ENCODE measurements at regions not wholly inside any gene's neighbourhood (a gene's known extent, or its start where the extent isn't known, plus 50 kb on each side); places are given as distances from the start of the nearest gene placed in this dataset.
"Not testable (repeated sequence)": the region's sequence is repeated elsewhere in the genome, so short reads cannot be mapped to it uniquely, and the experiment has no call there.

DNA sequence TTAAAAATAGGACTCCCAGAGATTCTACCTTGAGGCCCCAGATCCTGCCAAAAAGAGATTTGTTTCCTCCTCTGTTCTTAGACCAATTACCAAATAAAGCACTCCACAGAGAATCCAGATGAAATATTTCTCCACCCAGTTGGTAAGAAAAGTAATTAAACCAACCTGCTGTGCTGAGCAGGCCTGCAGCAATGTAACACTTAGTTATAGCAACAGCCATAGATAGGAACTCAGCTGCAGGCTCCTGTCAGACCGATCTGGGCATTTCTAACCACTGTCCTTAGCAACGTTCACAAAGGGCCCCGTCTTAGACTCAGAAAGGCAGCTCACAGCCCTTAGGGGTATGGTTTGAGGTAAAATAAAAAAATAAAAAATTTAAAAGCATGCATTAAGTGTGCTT is 271.1 kb downstream of the KCNRG start:
- DNase-seq (ENCODE audit: insufficient read length, low spot score) = no peak
- FAIRE-seq = no peak
- no peak for TF ChIP-seq SPI1 (IDR thresholded peaks at IDR 0.05; ENCODE audit: low read depth, low read length)
- no peak for TF ChIP-seq POLR2A (IDR thresholded peaks at IDR 0.05; ENCODE audit: low read depth, low read length)
- no peak for TF ChIP-seq PAX5 (IDR thresholded peaks at IDR 0.05; ENCODE audit: insufficient read depth, low read length, severe bottlenecking)
- TF ChIP-seq POLR2AphosphoS5 (IDR thresholded peaks at IDR 0.05; ENCODE audit: low read depth, low read length) = no peak
- TF ChIP-seq POU2F2 (IDR thresholded peaks at IDR 0.05; ENCODE audit: low read depth, low read length) = no peak
- TF ChIP-seq TAF1 (IDR thresholded peaks at IDR 0.05; ENCODE audit: low read depth, low read length) = no peak

DNA sequence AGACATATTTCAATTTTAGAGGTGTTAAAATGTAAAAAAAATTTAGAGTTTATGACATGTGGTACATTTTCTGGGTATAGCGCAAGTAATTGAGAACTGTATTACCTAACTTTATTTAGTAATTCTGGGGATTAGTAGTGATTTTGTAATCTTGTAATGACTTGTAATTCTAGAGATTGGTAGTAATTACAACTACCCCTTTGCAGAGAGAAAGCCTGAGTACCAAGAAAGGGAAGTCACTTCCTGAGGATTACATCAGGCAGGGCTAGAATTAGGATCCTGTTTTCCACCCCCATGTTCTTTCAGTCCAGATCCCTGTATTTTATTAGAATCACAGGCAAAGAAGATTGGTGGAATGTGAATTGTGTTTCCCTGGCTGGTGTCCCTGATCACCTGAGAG is 274.9 kb downstream of the KCNRG start:
- DNase-seq (ENCODE audit: insufficient read length, low spot score) (no peak), FAIRE-seq (no peak)
- TF ChIP-seq POLR2AphosphoS5 (IDR thresholded peaks at IDR 0.05; ENCODE audit: low read depth, low read length) (no peak), TAF1 (IDR thresholded peaks at IDR 0.05; ENCODE audit: low read depth, low read length) (no peak), SPI1 (IDR thresholded peaks at IDR 0.05; ENCODE audit: low read depth, low read length) (no peak), POLR2A (IDR thresholded peaks at IDR 0.05; ENCODE audit: low read depth, low read length) (no peak), PAX5 (IDR thresholded peaks at IDR 0.05; ENCODE audit: insufficient read depth, low read length, severe bottlenecking) (no peak), POU2F2 (IDR thresholded peaks at IDR 0.05; ENCODE audit: low read depth, low read length) (no peak)

DNA sequence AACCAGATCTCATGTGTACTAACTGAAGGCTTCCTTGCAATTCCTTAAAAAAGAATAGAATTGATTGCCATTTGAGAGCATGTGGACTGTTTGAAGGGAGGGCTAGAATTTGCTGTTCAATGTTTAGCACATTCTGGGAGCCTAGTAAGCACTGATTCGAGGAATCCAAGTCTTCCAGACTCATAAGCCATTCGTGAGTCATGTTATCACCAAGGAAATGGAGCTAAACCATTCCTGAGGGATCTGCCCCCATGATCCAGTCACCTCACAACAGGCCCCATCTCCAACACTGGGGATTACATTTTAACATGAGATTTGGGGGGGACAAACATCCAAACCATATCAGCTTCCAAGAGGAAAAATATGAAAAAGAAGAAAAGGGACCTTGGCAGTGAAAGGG is 276.4 kb downstream of the KCNRG start:
- no peak for DNase-seq (ENCODE audit: insufficient read length, low spot score)
- TF ChIP-seq POLR2A (IDR thresholded peaks at IDR 0.05; ENCODE audit: low read depth, low read length) = no peak
- no peak for TF ChIP-seq PAX5 (IDR thresholded peaks at IDR 0.05; ENCODE audit: insufficient read depth, low read length, severe bottlenecking)
- no peak for TF ChIP-seq POU2F2 (IDR thresholded peaks at IDR 0.05; ENCODE audit: low read depth, low read length)
- TF ChIP-seq POLR2AphosphoS5 (IDR thresholded peaks at IDR 0.05; ENCODE audit: low read depth, low read length) = no peak
- TF ChIP-seq SPI1 (IDR thresholded peaks at IDR 0.05; ENCODE audit: low read depth, low read length) = no peak
- no peak for TF ChIP-seq TAF1 (IDR thresholded peaks at IDR 0.05; ENCODE audit: low read depth, low read length)
- no peak for FAIRE-seq

DNA sequence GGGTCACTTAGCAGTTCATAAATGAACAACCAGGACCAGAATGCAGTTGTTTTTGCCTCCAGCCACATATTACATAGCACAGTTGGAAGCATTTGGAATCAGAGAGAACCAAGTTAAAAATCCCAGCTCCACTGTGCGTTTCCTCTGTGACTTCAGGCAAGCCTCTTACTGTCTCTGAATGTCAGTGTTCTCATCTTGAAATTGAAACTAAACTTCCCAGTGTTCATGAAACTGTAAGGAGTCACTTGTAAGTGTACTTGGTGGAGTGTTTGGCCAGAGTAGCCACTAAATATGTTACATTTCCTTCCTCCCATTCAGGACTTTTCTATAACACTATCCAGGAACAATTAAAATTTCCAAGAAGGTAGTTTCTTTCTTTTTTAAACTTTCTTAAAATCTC is 276.8 kb downstream of the KCNRG start:
- FAIRE-seq (no peak), DNase-seq (ENCODE audit: insufficient read length, low spot score) (no peak)
- TF ChIP-seq PAX5 (IDR thresholded peaks at IDR 0.05; ENCODE audit: insufficient read depth, low read length, severe bottlenecking) = no peak
- no peak for TF ChIP-seq TAF1 (IDR thresholded peaks at IDR 0.05; ENCODE audit: low read depth, low read length)
- TF ChIP-seq POU2F2 (IDR thresholded peaks at IDR 0.05; ENCODE audit: low read depth, low read length) = no peak
- no peak for TF ChIP-seq POLR2AphosphoS5 (IDR thresholded peaks at IDR 0.05; ENCODE audit: low read depth, low read length)
- no peak for TF ChIP-seq SPI1 (IDR thresholded peaks at IDR 0.05; ENCODE audit: low read depth, low read length)
- no peak for TF ChIP-seq POLR2A (IDR thresholded peaks at IDR 0.05; ENCODE audit: low read depth, low read length)

DNA sequence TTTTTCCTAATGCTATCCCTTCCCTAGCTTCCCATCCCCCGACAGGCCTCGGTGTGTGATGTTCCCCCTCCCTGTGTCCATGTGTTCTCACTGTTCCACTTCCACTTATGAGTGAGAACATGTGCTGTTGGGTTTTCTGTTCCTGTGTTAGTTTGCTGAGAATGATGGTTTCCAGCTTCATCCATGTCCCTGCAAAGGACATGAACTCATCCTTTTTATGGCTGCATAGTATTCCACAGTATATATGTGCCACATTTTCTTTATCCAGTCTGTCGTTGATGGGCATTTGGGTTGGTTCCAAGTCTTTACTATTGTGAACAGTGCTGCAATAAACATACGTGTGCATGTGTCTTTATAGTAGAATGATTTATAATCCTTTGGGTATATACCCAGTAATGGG is 279.2 kb downstream of the KCNRG start:
- FAIRE-seq; DNase-seq (ENCODE audit: insufficient read length, low spot score): not testable (repeated sequence)

DNA sequence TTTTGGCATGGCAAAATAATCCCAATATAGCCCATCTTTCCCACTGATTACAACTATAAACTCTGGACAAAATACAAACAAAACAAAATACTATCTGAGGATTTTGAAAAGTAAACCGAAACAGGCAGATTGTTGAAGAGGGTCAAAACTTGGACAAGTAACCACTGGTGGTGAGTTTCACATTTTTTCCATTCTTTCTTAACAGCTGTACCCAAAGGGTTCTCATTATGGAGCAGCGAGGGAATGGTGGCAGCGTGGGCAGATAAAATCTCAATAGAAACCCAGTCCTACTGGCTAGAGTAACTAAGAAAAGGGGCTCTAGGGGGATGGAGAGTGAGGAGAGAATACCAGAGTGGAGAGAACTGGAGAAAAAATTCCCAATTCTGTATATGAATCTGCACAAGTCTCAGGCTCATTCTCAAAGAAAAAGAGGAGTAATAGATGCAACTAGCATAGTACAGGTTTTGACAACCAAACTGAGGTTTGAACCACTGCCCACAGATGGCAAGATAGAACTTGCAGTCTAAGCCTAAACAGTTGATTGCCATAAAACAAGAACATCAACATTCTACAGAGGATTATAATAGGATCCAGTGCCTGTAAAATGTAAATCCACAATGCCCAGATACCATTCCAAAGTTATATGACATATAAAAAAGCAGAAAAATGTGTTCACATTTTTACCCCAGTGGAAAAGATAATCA is 284.5 kb downstream of the KCNRG start:
- no peak for TF ChIP-seq PAX5 (IDR thresholded peaks at IDR 0.05; ENCODE audit: insufficient read depth, low read length, severe bottlenecking)
- TF ChIP-seq POLR2A (IDR thresholded peaks at IDR 0.05; ENCODE audit: low read depth, low read length) = no peak
- no peak for TF ChIP-seq POU2F2 (IDR thresholded peaks at IDR 0.05; ENCODE audit: low read depth, low read length)
- no peak for TF ChIP-seq SPI1 (IDR thresholded peaks at IDR 0.05; ENCODE audit: low read depth, low read length)
- no peak for TF ChIP-seq POLR2AphosphoS5 (IDR thresholded peaks at IDR 0.05; ENCODE audit: low read depth, low read length)
- TF ChIP-seq TAF1 (IDR thresholded peaks at IDR 0.05; ENCODE audit: low read depth, low read length) = no peak
- FAIRE-seq (no peak), DNase-seq (ENCODE audit: insufficient read length, low spot score) (no peak)

DNA sequence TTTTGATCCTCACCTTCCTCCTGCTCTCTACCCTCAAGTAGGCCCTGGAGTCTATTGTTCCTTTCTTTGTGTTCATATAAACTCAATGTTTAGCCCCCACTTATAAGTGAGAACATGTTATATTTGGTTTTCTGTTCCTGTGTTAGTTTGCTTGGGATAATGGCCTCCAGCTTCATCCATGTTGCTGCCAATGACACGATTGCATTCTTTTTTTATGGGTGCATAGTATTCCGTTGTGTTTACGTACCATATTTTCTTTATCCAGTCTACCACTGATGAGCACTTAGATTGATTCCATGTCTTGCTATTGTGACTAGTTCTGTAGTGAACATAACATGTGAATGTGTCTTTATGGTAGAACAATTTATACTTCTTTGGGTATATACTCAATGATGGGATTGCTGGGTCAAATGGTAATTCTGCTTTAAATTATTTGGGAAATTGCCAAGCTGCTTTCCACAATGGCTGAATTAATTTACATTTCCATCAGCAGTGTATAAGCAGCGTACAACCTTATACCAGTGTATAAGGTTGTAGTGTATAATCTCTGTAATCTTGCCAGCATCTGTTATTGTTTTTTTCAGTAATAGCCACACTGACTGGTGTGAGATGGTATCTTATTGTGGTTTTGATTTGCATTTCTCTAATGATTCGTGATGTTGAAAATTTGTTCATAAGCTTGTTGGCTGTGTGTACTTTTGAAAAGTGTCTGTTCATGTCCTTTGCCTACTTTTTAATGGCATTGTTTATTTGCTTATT is 288.9 kb downstream of the KCNRG start:
- DNase-seq (ENCODE audit: insufficient read length, low spot score) = no peak
- no peak for FAIRE-seq
- no peak for TF ChIP-seq TAF1 (IDR thresholded peaks at IDR 0.05; ENCODE audit: low read depth, low read length)
- no peak for TF ChIP-seq POLR2A (IDR thresholded peaks at IDR 0.05; ENCODE audit: low read depth, low read length)

DNA sequence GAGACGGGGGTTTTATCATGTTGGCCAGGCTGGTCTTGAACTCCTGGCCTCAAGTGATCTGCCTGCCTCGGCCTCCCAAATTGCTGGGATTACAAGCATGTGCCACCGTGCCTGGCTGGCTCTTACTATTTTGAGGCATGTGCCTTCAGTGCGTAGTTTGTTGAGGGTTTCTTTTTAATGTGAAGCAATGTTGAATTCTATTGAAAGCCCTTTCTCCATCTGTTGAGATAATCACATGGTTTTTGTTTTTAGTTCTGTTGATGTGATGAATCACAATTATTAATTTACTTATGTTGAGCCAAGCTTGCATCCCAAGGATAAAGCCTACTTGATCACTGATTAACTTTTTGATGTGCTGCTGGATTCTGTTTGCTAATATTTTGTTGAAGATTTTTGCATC is 290.9 kb downstream of the KCNRG start:
- TF ChIP-seq POU2F2 (IDR thresholded peaks at IDR 0.05; ENCODE audit: low read depth, low read length) = no peak
- no peak for TF ChIP-seq SPI1 (IDR thresholded peaks at IDR 0.05; ENCODE audit: low read depth, low read length)
- TF ChIP-seq TAF1 (IDR thresholded peaks at IDR 0.05; ENCODE audit: low read depth, low read length) = no peak
- TF ChIP-seq POLR2AphosphoS5 (IDR thresholded peaks at IDR 0.05; ENCODE audit: low read depth, low read length) = no peak
- TF ChIP-seq POLR2A (IDR thresholded peaks at IDR 0.05; ENCODE audit: low read depth, low read length) = no peak
- TF ChIP-seq PAX5 (IDR thresholded peaks at IDR 0.05; ENCODE audit: insufficient read depth, low read length, severe bottlenecking) = no peak
- DNase-seq (ENCODE audit: insufficient read length, low spot score) (no peak), FAIRE-seq (no peak)

DNA sequence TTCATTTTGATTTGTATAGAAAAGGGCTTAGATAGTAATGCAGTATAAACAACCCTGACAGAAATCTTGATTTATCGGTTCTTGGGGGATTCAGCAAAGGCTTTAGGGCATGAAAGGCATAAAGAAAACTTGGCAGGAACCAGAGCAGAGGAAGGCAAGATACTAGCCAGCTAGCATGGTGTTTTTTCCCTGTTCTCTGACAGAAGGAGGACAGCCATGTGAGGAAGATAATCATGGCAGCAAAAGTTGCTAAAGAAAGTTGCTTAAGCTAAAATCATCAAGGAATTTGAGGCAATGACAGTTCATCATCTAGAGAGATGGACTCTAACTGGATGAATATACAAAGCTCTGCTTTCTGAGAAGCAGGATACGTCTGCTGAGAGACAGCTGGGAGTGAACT is 294.1 kb downstream of the KCNRG start:
- no peak for DNase-seq (ENCODE audit: insufficient read length, low spot score)
- TF ChIP-seq POLR2AphosphoS5 (IDR thresholded peaks at IDR 0.05; ENCODE audit: low read depth, low read length) (no peak), POLR2A (IDR thresholded peaks at IDR 0.05; ENCODE audit: low read depth, low read length) (no peak), TAF1 (IDR thresholded peaks at IDR 0.05; ENCODE audit: low read depth, low read length) (no peak), PAX5 (IDR thresholded peaks at IDR 0.05; ENCODE audit: insufficient read depth, low read length, severe bottlenecking) (no peak), POU2F2 (IDR thresholded peaks at IDR 0.05; ENCODE audit: low read depth, low read length) (no peak), SPI1 (IDR thresholded peaks at IDR 0.05; ENCODE audit: low read depth, low read length) (no peak)
- FAIRE-seq = no peak

Measured in GM12891 (cell line).